HG02759 (cell line): ENCODE measurements at regions not wholly inside any gene's neighbourhood (a gene's known extent, or its start where the extent isn't known, plus 50 kb on each side); places are given as distances from the start of the nearest gene placed in this dataset.

ENCODE experiments used
- ATAC-seq: cut with Tn5 transposase; IDR thresholded peaks from one replicate; pipeline ENCODE4 v1.9.1; 2021; ENCODE audit warnings: mild to moderate bottlenecking, moderate library complexity; ENCODE audit not compliant: unreplicated experiment

DNA sequence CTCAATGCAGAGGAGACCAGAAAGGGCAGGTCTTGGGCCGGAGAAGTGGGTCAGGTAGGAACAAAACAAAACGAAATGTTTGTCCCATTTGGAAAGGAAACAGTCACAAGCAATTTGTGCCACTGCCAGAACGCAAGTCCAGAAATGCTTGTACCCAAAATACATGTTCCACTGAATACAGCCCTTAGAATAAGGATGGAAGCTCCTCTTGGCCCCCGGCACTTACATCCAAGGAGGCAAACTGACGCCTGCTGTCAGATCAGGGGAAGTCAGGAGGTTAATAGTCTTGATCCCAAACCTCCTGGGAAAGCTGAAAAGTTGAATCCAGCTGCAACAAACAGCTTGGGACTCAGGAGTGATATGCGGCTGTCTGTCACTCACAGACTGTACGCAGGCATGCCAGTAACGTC is 75.9 kb upstream of the GALNT2 start:
- ATAC-seq, result no peak

DNA sequence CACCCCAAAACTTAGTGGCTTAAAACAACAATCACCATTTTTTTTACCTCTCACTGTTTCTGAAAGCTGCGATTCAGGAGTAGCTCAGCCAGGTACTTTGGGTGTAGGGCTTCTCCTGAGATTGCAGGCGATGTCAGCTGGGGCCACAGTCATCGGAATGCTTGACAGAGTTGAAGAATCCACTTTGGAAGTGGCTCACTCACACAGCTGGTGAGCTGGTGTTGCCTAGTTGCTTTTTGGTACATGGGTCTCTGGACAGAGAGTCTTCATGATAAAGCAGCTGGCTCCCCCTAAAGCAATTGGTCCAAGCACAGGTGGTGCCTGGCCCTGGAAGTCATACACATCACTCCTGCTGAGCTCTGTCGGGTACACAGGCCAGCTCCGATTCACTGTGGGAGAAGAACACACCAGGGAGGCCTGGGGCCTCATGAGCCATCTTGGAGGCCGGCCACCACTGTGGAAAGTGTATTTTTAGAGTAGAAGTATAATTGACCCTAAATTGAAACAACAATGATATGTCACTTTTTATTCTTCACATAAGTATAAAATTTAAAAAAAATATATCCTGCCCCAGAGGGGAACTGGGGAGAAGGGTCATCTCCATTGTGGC is 75.2 kb upstream of the GALNT2 start:
- no peak for ATAC-seq

DNA sequence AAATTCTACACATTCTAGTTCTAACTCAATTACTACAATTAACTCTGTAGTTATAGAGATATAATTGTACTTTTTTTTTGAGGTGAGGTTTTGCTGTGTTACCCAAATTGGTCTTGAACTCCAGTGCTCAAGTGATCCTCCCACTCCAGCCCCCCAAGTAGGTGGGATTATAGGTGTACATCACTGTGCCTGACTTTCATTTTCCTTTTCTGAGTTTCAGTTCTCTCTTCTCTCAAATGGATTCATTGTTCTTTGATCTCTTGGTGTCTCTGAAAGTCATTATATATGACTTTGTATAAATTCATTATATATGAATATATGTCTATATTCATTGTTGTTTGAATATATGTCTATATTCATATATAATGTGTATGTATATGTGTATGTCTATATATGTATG is 74.0 kb upstream of the GALNT2 start:
- peak; percentile 77 for ATAC-seq

DNA sequence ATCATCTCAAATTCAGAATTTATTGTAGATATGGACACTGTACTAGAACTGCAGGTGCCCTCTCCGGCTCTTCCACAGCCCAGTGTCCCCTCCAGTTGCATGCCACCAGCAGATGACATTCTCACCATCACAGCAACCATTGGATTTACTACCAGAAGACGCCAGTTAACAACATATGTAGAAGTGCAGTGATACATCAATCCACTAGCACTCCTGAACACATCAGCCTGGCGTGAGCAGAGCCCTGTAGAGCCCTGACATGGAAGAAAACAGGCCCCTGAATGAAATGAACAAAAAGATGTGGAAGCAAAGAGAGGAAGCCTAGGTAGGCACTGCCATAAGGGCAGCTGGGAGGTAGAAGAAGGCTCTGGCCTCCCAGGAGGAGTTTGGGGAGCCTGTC is 73.1 kb upstream of the GALNT2 start:
- no peak for ATAC-seq

DNA sequence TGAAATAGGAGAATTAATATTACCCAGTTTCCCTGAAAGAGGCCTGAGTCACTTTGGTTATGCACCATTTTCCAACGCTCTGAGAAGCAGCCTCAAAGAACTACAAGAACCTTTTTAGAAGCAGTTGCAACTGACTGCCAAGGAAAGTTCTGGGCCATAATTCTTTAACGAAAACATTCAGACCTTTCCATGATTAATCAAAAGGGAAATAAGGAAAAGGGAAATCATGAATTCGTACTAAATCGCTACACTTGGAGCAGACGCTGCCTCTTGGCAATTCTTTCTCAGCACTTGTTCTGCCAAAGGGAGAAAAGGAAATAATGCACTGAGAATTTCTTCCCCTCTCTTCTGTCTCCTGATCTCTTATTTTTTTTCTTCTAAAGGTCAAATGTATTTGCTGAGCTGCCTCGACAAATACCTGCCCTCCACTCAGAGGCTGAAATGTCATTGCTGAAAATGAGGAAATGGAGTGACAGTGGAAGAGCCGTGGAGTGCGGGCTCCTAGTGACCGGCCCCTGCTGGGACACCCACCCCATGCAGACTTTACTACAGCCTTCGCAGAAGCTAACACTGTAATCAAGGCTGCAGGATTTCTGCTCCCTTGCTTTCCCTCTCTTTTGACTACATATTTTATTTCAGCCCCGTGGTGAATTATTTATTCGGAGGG is 67.9 kb upstream of the GALNT2 start:
- no peak for ATAC-seq

DNA sequence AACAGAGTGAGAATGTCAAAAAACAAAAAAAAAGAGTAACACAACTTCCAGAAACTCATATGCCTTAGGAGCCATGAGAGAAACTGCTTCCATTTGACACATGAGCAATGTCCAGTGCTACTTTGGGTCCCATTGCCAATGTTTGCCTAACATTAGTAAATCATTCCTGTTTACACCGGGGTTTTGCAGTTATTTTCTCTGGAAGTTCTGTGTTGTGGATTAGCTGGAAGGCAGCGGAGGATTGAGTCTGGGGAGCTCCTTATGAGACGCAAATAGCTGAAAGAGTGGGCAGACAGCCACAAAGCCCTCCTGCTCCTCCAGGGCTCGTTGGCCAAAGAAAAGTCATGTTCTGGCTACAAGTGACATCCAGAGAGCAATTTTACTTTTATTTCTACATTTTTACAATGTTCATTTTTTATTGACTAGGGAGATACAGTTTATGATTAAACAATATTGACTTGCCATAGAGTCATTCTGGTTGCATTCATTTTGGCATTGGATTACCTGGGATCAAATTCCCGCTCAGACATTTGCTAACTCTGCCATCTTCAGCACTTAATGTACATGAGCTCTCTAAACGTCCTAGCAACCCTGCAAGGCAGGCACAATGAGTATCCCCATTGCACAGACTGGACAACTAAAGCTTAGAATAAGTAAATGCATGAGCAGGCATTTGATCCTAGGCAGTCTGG is 66.4 kb upstream of the GALNT2 start:
- no peak for ATAC-seq

DNA sequence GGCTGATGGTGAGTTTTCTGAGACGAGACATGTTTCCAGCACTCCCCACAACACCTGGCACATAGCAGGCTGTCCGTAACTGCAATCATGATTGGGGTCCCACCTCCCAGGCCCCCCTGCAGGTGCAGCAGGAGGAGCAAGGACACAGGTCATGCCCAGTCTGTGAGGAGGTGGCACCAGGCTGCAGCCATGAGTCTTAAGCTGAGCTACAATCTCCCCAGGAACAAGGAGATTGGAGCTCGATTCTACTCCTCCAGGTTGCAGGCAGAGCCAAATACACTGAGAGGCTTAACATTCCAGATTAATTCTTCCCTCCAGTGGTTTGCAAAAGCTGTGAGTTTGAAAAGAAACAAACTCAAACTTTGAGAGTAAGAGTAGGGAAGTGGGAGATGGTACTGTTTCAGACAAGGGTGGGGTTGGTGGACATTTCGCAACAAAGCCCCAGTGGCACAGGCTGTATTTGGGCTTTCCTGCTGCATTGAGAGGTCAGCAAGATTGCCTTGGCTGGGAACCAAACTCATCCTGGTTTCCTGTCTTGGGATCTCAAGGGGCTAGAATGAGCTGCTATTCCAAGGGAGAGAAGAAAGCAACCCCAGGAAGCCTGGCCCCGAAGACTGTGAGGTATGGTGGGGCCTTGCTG is 64.8 kb upstream of the GALNT2 start:
- ATAC-seq, result no peak

DNA sequence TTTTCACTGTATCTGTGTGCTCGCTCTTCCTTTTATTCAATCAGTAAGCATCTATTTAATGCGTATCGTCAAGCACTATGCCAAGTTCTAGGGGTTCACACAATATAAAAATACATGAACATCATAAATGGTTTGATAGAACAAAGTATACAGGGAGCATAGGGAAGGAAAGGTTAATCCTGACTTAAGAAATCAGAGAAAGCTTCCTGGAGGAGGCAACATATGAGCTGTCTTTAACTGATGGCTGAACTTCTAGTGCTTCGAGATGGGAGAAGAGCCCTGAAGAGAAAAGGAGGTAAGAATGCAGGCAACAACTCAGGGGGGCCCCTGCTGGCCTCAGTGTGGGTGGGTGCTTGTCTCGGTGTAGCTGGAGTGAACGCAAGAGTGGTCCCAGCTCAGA is 63.6 kb upstream of the GALNT2 start:
- no peak for ATAC-seq

DNA sequence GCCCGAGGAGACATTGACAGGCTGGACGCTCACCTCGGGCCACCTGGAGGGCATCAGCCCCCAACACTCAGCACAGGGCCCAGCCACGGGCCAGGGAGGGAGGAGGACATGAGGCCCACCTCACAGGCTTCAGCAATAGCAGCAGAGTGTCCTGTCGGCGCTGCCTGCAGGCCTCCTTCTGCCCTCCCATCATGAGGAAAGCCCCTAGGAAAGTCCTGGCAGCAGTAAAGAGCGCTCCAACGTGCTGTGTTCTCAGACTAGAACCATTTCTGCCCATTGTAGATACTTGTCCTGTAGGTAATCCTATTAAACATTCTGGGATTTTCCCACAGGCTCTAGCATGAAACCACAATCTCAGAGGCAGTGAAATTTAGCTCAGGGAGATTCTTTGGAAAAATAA is 62.0 kb upstream of the GALNT2 start:
- ATAC-seq, result no peak

DNA sequence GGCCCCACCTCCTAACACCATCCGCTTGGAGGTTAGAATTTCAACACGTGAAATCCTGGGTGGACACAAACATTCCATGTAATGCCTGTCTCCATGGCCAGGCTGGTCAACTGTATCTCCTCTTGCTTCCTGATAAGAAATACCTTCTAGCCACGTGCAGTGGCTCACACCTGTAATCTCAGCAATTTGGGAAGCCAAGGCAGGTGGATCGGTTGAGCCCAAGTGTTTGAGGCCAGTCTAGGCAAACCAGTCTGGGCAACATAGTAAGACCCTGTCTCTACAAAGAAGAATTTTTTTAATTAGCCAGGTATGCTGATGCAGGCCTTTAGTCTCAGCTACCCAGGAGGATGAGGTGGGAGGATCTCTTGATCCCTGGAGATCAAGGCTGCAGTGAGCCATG is 58.3 kb upstream of the GALNT2 start:
- no peak for ATAC-seq

DNA sequence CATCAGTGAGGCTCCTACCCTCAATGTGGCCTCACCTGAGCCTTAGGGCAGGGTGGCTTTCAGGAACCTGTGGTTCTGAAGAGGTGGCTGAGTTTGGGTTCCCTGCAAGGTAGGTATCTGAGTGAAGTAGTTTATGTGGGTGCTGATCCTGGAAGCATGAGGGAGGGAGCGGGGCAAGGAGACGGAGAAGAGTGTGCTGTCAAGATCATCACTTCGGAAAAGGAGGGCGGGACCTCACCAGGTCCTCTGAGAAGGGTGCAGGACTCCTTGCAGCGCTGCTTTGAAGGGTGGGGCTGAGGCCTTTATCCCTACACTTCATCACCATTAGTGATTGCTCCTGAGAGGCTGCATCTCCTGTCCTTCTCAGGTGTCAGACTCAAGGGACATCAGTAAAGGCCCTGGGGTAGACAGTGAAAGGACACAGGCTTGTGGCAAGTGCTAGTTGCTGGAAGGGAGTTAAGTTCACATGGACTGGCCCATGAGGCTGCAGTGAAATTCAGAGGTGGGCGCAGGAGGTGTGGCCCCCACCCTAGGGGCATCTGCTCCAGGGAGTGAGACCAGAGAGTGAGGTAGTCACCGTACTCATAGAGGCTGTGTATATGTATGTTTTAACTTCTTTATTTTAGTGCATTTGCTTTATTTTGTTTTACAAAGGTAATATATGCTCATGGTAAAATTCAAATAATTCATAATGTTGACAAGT is 57.3 kb upstream of the GALNT2 start:
- no peak for ATAC-seq

DNA sequence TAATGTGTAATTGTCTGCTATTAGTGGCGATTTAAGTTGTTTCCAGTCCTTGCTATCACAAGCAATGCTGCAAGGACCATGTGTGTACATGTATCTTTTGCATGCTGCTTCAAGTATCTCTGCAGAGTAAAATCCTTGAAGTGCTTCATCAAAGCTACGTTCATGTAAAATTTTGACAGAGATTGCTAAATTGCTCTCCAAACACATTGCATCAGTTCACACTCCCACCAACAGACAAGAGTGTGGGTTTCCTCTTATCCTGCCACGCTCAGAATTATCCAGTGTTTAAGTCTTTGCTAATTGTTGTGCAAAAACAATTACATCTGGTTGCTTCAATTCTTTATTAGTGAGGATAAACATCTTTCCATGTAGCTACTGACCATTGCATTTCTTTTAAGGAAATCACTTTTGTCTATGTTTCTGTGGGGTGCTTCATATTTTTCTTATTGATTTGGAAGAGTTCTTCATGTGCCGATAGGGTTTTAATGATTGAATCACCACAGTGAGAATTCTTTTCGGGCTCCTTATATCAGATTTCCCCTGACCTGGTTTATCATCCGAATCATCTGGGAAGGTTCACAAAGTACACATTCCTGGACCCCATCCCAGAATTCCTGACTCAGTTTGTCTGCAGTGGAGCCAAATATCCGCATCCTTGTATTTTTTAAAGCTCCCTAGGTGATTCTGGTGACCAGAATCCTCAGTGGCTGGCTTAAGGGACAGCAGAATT is 56.3 kb upstream of the GALNT2 start:
- no peak for ATAC-seq

DNA sequence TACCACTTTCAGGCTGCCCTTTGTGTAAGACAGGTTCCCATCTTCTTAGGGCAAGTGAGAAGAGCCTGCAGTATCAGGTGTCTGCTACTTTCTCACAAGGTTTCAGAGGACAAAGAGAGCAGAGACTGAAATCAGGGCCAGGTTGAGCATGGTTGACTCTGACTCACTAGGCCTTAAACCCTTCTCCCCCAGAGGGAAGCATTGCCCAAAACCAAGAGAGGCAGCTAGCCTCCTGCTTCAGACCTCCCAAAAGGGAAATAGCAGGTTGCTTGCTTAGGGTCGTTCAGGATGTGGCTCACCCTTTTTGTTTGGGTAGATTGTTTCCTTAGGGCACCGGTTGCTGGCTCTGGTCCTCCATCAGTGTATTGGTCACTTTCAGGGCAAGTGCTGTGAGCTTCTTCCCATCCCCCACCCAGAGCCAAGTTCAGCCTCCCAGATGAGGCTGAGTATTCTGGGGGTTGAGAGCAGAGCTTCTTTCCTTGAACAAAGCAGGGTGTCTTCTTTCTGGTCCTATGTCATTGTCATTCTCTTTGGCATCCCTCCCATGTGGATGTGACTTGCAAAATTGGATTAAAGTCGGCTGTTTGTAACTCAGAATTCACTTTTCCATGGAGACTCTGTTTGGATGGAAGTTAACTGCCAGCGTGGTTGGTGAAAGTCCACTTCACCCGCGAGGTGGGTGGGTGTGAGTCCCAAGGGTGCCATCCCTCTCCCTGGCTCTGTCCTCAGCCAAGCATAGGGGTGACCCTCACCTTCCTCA is 55.5 kb upstream of the GALNT2 start:
- ATAC-seq, result no peak

DNA sequence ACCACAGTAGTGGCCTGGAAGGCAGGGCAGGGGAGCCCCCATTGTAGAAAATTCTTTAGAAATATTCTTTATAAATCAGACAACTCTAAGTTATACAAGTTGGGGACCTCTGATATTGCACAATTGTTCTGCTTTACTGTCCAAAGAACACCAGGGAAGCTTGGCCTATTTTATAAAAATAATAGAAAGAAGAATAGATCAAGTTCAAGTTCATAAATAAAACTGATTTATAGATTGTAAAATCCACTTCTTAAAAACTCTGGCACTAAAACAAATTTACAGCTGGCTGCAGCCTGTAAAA is 55.0 kb upstream of the GALNT2 start:
- no peak for ATAC-seq

DNA sequence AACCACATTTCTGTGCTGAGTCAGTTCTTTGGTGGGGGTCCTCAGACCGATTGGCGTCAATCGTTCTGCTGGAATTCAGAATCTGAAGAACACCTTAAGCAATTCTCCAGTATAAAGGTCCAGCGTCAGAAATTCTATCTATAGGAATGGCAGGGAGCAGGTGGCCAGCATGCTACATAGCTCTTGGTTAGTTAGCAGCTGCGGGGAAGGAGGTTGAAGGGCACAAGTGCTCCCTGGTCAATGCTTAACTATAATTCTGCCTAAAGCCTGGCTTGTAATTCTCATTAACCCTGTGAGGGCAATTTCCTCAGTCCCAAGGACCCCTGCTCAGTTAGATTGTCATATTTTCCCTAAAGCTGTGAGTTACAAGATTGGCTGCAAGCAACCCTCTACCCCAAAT is 54.3 kb upstream of the GALNT2 start:
- no peak for ATAC-seq

DNA sequence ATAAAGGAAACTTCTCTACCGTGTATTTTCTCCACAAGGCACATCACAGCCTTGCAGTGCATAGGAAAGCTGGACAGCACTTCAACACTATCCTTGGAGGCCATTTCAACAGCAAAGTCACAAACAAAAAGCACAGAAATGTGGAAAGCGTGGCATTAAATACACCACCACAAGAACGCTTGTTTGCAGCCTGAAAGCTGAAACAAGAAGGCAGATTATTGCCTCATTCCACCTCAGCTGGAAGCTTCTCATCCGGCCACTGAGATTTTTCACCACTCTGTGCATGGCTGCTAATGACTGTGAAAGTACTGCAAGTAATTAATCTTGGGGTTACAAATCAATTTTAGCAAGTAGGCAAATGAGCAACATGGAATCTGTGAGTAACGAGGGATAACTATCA is 50.9 kb upstream of the GALNT2 start:
- no peak for ATAC-seq
